ENCODE measurements at regions not wholly inside any gene's neighbourhood (a gene's known extent, or its start where the extent isn't known, plus 50 kb on each side); places are given as distances from the start of the nearest gene placed in this dataset.

GRCh38 chr14:50025073-50025472 lies 91.3 kb downstream of the VCPKMT start:
- ATAC-seq = no peak
- no peaks in the 10 kb centered on the region for H3K36me3 ChIP-seq (ENCODE audit: control insufficient read depth in 1 of 2, insufficient read depth in 2 of 2, low read length in 2 of 2)
- BruUV-seq (replicated peaks) = no TSS peak
- intact Hi-C loops (cut with micrococcal nuclease) = no loop called here
- H3K4me3 ChIP-seq (replicated peaks in 1 of 2; ENCODE audit: low read depth in 1 of 2, low read length in 2 of 2) = no peak overlapping the region
- H3K9me3 ChIP-seq (ENCODE audit: control insufficient read depth in 1 of 2, insufficient read depth in 1 of 2, low read depth in 1 of 2, low read length in 2 of 2) = peaks cover 0 to 6% of the 10 kb centered on the region in 2 experiments; a peak in 1 of 4 replicates
- no peak overlapping the region for H3K4me2 ChIP-seq (ENCODE audit: low read length)
- H3K27ac ChIP-seq (ENCODE audit: low read depth, low read length) = no peak overlapping the region
- no peaks in the 10 kb centered on the region for H3K79me2 ChIP-seq (ENCODE audit: insufficient read depth, low read length)
- RAD21 ChIA-PET (ENCODE audit: low non-redundant PET in 1 of 2, low total read pairs in 2 of 2, uncharacterized antibody in 2 of 2, unreplicated experiment in 2 of 2) = no interaction called here
- H2AFZ ChIP-seq (ENCODE audit: low read depth, low read length, poor library complexity, severe bottlenecking) = no peak overlapping the region
- CTCF ChIA-PET = no interaction called here
- H3K27me3 ChIP-seq (ENCODE audit: insufficient read depth, low read length) = no peaks in the 10 kb centered on the region
- no peak for TF ChIP-seq SRF (IDR thresholded peaks at IDR 0.05; ENCODE audit: low read depth)
- TF ChIP-seq CBX3 (IDR thresholded peaks at IDR 0.05; ENCODE audit: low read depth) = no peak
- no peak for TF ChIP-seq RAD21 (IDR thresholded peaks at IDR 0.05; ENCODE audit: low read depth)
- no peak for TF ChIP-seq SIN3A (IDR thresholded peaks at IDR 0.05; ENCODE audit: low read depth)
- TF ChIP-seq MAX (IDR thresholded peaks at IDR 0.05) = no peak
- no peak for TF ChIP-seq EGR1 (IDR thresholded peaks at IDR 0.05; ENCODE audit: low read depth)
- no peak for TF ChIP-seq EZH2 (IDR thresholded peaks at IDR 0.05)
- TF ChIP-seq REST (IDR thresholded peaks at IDR 0.05; ENCODE audit: low read depth) = no peak
- TF ChIP-seq ZBTB33 (IDR thresholded peaks at IDR 0.05; ENCODE audit: extremely low read depth, insufficient replicate concordance, low read length) = no peak
- TF ChIP-seq FOSL1 (IDR thresholded peaks at IDR 0.05; ENCODE audit: low read depth) = no peak
- no peak for TF ChIP-seq JUND (IDR thresholded peaks at IDR 0.05)
- no peak for TF ChIP-seq YY1 (IDR thresholded peaks at IDR 0.05; ENCODE audit: extremely low read depth, insufficient replicate concordance, low read depth, low read length)
- TF ChIP-seq CEBPB (IDR thresholded peaks at IDR 0.05; ENCODE audit: low read depth) = no peak
- no peak for TF ChIP-seq POLR2AphosphoS5 (IDR thresholded peaks at IDR 0.05; ENCODE audit: low read depth, low read length)
- H3K9ac ChIP-seq (ENCODE audit: low read length) = no peak overlapping the region
- no peak for DNase-seq (ENCODE audit: low read depth, low spot score)
- POLR2A ChIA-PET = no interaction called here
- H4K20me1 ChIP-seq (ENCODE audit: insufficient read depth) = no peaks in the 10 kb centered on the region
- peaks cover 7 to 22% of the 10 kb centered on the region in 2 experiments for H3K4me1 ChIP-seq (ENCODE audit: control insufficient read depth in 1 of 2, insufficient read depth in 2 of 2, low read length in 2 of 2)
- no peaks in the 10 kb centered on the region for H3K9me2 ChIP-seq (ENCODE audit: insufficient read depth)
